ENCODE measurements at regions not wholly inside any gene's neighbourhood (a gene's known extent, or its start where the extent isn't known, plus 50 kb on each side); places are given as distances from the start of the nearest gene placed in this dataset.

GRCh38 chr12:58811346-58811745 is 109.0 kb downstream of the LRIG3 start:
- FAIRE-seq = no peak

GRCh38 chr12:58812214-58812613 is 108.1 kb downstream of the LRIG3 start:
- no peak for FAIRE-seq

GRCh38 chr12:58814036-58814435 is 106.3 kb downstream of the LRIG3 start:
- FAIRE-seq = no peak

- FAIRE-seq = no peak
Observed at GRCh38 chr12:58815235-58815634, 105.1 kb downstream of the LRIG3 start.

DNA sequence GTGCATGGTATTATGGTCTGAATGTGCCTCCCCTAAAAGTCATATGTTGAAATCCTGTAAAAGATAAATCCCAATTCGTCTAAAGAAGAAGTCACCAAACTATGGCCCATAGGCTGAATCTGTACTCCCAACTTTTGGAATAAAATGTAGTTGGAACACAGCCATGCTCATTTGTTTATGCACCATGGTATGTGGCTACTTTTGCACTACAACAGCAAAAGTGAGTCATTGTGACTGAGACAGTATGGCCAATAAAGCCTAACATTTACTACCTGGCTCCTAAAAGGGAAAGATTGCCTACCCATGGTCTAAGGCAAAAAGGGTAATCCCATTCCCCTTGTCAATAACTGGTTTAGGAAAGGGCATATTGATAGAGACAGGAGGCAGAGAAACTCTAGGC is 101.8 kb downstream of the LRIG3 start:
- FAIRE-seq = no peak

DNA sequence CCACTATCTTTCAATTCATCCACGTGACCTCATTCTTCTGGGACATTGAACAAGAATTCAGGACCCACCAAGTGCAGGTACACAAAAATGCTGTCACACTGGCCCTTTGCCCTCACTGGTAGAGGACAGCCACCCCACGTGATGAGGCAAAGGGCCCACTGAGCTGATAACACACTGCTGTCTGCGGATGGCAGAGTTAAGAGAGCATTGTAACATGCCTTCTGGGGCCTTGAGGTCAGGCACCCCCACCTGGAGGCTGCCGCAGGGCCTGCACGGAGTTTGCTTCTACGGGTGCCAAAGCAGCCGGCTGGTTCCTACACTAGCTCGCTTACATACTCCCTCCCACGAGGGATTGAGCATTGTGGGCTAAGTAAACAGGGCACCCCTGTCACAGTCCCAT is 101.0 kb downstream of the LRIG3 start:
- no peak for FAIRE-seq

- FAIRE-seq = no peak
Observed at GRCh38 chr12:58819985-58820384, 100.3 kb downstream of the LRIG3 start.
